GM12874 (cell line): ENCODE measurements at regions not wholly inside any gene's neighbourhood (a gene's known extent, or its start where the extent isn't known, plus 50 kb on each side); places are given as distances from the start of the nearest gene placed in this dataset.

Experiments used
- CTCF ChIP-seq: IDR thresholded peaks from 2 replicates; pipeline ENCODE4 v1.5.1; 2011; ENCODE audit warnings: low read depth, mild to moderate bottlenecking, control low read depth, low read length, moderate library complexity; ENCODE audit not compliant: insufficient read depth

- TF ChIP-seq CTCF = peak; percentile 36; the same call in 1 of the 2 replicates
These were observed 51.8 kb upstream of the TGIF2LY start for GRCh38 chrY:3527040-3527439.
